Breast epithelium (tissue), 4 donors: ENCODE measurements at regions not wholly inside any gene's neighbourhood (a gene's known extent, or its start where the extent isn't known, plus 50 kb on each side); places are given as distances from the start of the nearest gene placed in this dataset.

Experiments used
- DNase-seq, 2 donors: peaks; one replicate each; pipeline ENCODE4 v3.0.0-alpha.2; 2019; ENCODE audit warnings: low spot score in 2 of 2
- H3K27ac ChIP-seq, 2 donors: fragments of 200-600 bp; sonication (generic) in 1 of 2; one replicate each; pipeline ENCODE4 v1.5.1; 2016 to 2019; ENCODE audit warnings: mild to moderate bottlenecking in 1 of 2
- H3K27me3 ChIP-seq, 2 donors: fragments of 200-600 bp; sonication (generic) in 1 of 2; one replicate each; pipeline versions ENCODE4 v1.5.1 to v1.6.0; 2017 to 2019; ENCODE audit warnings: control low read depth in 1 of 2, mild to moderate bottlenecking in 1 of 2
- H3K36me3 ChIP-seq: fragments of 200-600 bp; one replicate; pipeline ENCODE4 v1.5.1; 2019
- H3K4me1 ChIP-seq, 2 donors: fragments of 200-600 bp; sonication (generic); one replicate each; pipeline ENCODE4 v1.5.1; 2016 to 2019; ENCODE audit warnings: control low read depth in 1 of 2
- H3K4me3 ChIP-seq, 3 donors: fragments of 200-600 bp; sonication (generic); 1 replicate in 2 of 3; 2 replicates in 1 of 3; pipeline ENCODE4 v1.5.1; 2016 to 2019; ENCODE audit warnings: mild to moderate bottlenecking in 3 of 3, moderate library complexity in 2 of 3
- H3K9me3 ChIP-seq, 2 donors: fragments of 200-600 bp; sonication (generic) in 1 of 2; one replicate each; pipeline ENCODE4 v1.5.1; 2016 to 2019; ENCODE audit warnings: control low read depth in 1 of 2
- CTCF ChIP-seq, 3 donors: fragments of 450-650 bp; IDR thresholded peaks; one replicate each; pipeline ENCODE4 v1.5.1; 2016 to 2017; ENCODE audit warnings: antibody characterized with exemption in 3 of 3, mild to moderate bottlenecking in 3 of 3, moderate library complexity in 3 of 3
- POLR2A ChIP-seq: fragments of 450-650 bp; IDR thresholded peaks from one replicate; pipeline ENCODE4 v1.6.1; 2016; ENCODE audit warnings: antibody characterized with exemption, mild to moderate bottlenecking, moderate library complexity
- POLR2AphosphoS5 ChIP-seq, 3 donors: sonication (generic); formaldehyde crosslinking; IDR thresholded peaks; one replicate each; pipeline ENCODE4 v1.6.1; 2017; ENCODE audit warnings: antibody characterized with exemption in 3 of 3
- intact Hi-C: fragments of 100-400 bp; cut with DNase I; formaldehyde crosslinking; loops from one replicate; pipeline ENCODE4 v1.15.1; 2023; ENCODE audit warnings: low total_unique reads

GRCh38 chr2:105460048-105460732 lies 61.3 kb upstream of the FHL2 start:
- no peaks in the 10 kb centered on the region for H3K36me3 ChIP-seq
- DNase-seq: no peak
- TF ChIP-seq CTCF (IDR thresholded peaks at IDR 0.05): no peak
- no peak for TF ChIP-seq POLR2AphosphoS5 (IDR thresholded peaks at IDR 0.05)
- TF ChIP-seq POLR2A: no peak
- no peaks in the 10 kb centered on the region for H3K4me1 ChIP-seq
- peak overlapping the region; percentile 35 to 63 for H3K27ac ChIP-seq
- no peak overlapping the region for H3K4me3 ChIP-seq
- no peaks in the 10 kb centered on the region for H3K27me3 ChIP-seq
- intact Hi-C loops: no loop called here
- H3K9me3 ChIP-seq: no peaks in the 10 kb centered on the region

- H3K27ac ChIP-seq: no peak overlapping the region
- H3K36me3 ChIP-seq: no peaks in the 10 kb centered on the region
- TF ChIP-seq POLR2AphosphoS5 (IDR thresholded peaks at IDR 0.05): no peak
- no peak for TF ChIP-seq CTCF (IDR thresholded peaks at IDR 0.05)
- TF ChIP-seq POLR2A: no peak
- DNase-seq: no peak
- H3K9me3 ChIP-seq: no peaks in the 10 kb centered on the region
- H3K27me3 ChIP-seq: no peaks in the 10 kb centered on the region
- intact Hi-C loops: no loop called here
- no peaks in the 10 kb centered on the region for H3K4me1 ChIP-seq
- no peak overlapping the region for H3K4me3 ChIP-seq
Measured at GRCh38 chr2:105458076-105458475, 59.2 kb upstream of the FHL2 start.

- TF ChIP-seq POLR2AphosphoS5 (IDR thresholded peaks at IDR 0.05): peak; percentile 55 to 74 (median 58)
- no peak for TF ChIP-seq CTCF (IDR thresholded peaks at IDR 0.05)
- DNase-seq: peak; percentile 76 to 89
- intact Hi-C loops: no loop called here
- Histone ChIP-seq H3K4me1 (no peaks in the 10 kb centered on the region), H3K27me3 (no peaks in the 10 kb centered on the region), H3K27ac (peak overlapping the region; percentile 23 to 88), H3K9me3 (no peaks in the 10 kb centered on the region), H3K4me3 (no peak overlapping the region), H3K36me3 (no peaks in the 10 kb centered on the region)
Measured at GRCh38 chr2:105455488-105456003, 56.7 kb upstream of the FHL2 start.

- Histone ChIP-seq H3K4me3 (no peak overlapping the region), H3K36me3 (no peaks in the 10 kb centered on the region), H3K4me1 (no peaks in the 10 kb centered on the region), H3K27me3 (no peaks in the 10 kb centered on the region), H3K9me3 (no peaks in the 10 kb centered on the region), H3K27ac (peak overlapping the region; percentile 23 to 88)
- peak in 1 of 2 donors; percentile 47 for DNase-seq
- intact Hi-C loops: no loop called here
- peak in 1 of 3 donors; percentile 13 for TF ChIP-seq POLR2AphosphoS5 (IDR thresholded peaks at IDR 0.05)
- TF ChIP-seq POLR2A: no peak
- TF ChIP-seq CTCF (IDR thresholded peaks at IDR 0.05): peak in 1 of 3 donors; percentile 17
Measured at GRCh38 chr2:105454801-105455485, 56.1 kb upstream of the FHL2 start.

- Histone ChIP-seq H3K36me3 (no peaks in the 10 kb centered on the region), H3K4me3 (no peak overlapping the region), H3K27me3 (no peaks in the 10 kb centered on the region), H3K9me3 (no peaks in the 10 kb centered on the region), H3K27ac (no peak overlapping the region), H3K4me1 (no peaks in the 10 kb centered on the region)
- intact Hi-C loops: no loop called here
- no peak for DNase-seq
- TF ChIP-seq POLR2A: no peak
- TF ChIP-seq POLR2AphosphoS5 (IDR thresholded peaks at IDR 0.05): no peak
- TF ChIP-seq CTCF (IDR thresholded peaks at IDR 0.05): no peak
Measured at GRCh38 chr2:105451571-105452166, 52.8 kb upstream of the FHL2 start.
